Caco-2 (cell line): ENCODE measurements at regions not wholly inside any gene's neighbourhood (a gene's known extent, or its start where the extent isn't known, plus 50 kb on each side); places are given as distances from the start of the nearest gene placed in this dataset.
"Not testable (repeated sequence)": the region's sequence is repeated elsewhere in the genome, so short reads cannot be mapped to it uniquely, and the experiment has no call there.

Source experiments
- BruUV-seq: library from RNA; stranded (reverse); fragments of 400-500 nt; replicated peaks from 2 replicates; lab custom pipeline; 2021; lab: Mats Ljungman, UMichigan
- CTCF ChIA-PET: fragments of 300-600 bp; sonication (Branson Sonifier 250); formaldehyde crosslinking; loops from one replicate; lab custom pipeline; 2022; ENCODE audit warnings: antibody characterized with exemption; lab: Charles Lee
- POLR2A ChIA-PET: fragments of 300-600 bp; sonication (Branson Sonifier 250); formaldehyde crosslinking; loops from one replicate; lab custom pipeline; 2022; ENCODE audit warnings: antibody characterized with exemption; lab: Charles Lee
- DNase-seq, 2 experiments: peaks; one replicate each; pipeline versions ENCODE4 v3.0.0 to v3.0.0-alpha.2; 2020 to 2022
- H3K27me3 ChIP-seq: replicated peaks from 2 replicates; pipeline ENCODE4 v1.6.0; 2011; ENCODE audit warnings: low read length; ENCODE audit not compliant: control insufficient read depth, insufficient read depth
- H3K36me3 ChIP-seq: 2 replicates; pipeline ENCODE4 v1.5.1; 2011; ENCODE audit warnings: low read length; ENCODE audit not compliant: control insufficient read depth, insufficient read depth
- H3K4me1 ChIP-seq: fragments of 250-450 bp; sonication (Bioruptor Pico); 2 replicates; pipeline ENCODE4 v1.5.1; 2020; ENCODE audit warnings: mild to moderate bottlenecking
- H3K4me3 ChIP-seq: 2 replicates; pipeline ENCODE4 v1.5.1; 2011; ENCODE audit warnings: low read depth, mild to moderate bottlenecking, control low read depth, low read length
- H3K9me3 ChIP-seq: fragments of 250-450 bp; sonication (Bioruptor Pico); 2 replicates; pipeline ENCODE4 v1.5.1; 2020; ENCODE audit warnings: mild to moderate bottlenecking, moderate library complexity
- H3K27ac Mint-ChIP-seq: one replicate; pipeline ENCODE4 v1.8.0; 2022; ENCODE audit warnings: mixed read lengths; ENCODE audit not compliant: unreplicated experiment
- H3K27me3 Mint-ChIP-seq: one replicate; pipeline ENCODE4 v1.8.0; 2022; ENCODE audit warnings: mixed read lengths; ENCODE audit not compliant: insufficient read depth, unreplicated experiment
- H3K36me3 Mint-ChIP-seq: one replicate; pipeline ENCODE4 v1.8.0; 2022; ENCODE audit warnings: mild to moderate bottlenecking, mixed read lengths; ENCODE audit not compliant: insufficient read depth, unreplicated experiment
- H3K4me1 Mint-ChIP-seq: one replicate; pipeline ENCODE4 v1.8.0; 2022; ENCODE audit warnings: low read depth, mixed read lengths; ENCODE audit not compliant: unreplicated experiment
- H3K4me3 Mint-ChIP-seq: one replicate; pipeline ENCODE4 v1.8.0; 2022; ENCODE audit warnings: mild to moderate bottlenecking, moderate library complexity, mixed read lengths; ENCODE audit not compliant: unreplicated experiment
- H3K9me3 Mint-ChIP-seq: one replicate; pipeline ENCODE4 v1.8.0; 2022; ENCODE audit warnings: mixed read lengths; ENCODE audit not compliant: unreplicated experiment
- intact Hi-C: fragments of 100-400 bp; cut with micrococcal nuclease; formaldehyde crosslinking; loops from one replicate; pipeline ENCODE4 v1.10.0; 2022; ENCODE audit not compliant: unreplicated experiment
- TF ChIP-seq, protein P1 (sequence below), 2 experiments: fragments of 200-600 bp in 1 of 2; IDR thresholded peaks; 1 replicate in 1 of 2; 2 replicates in 1 of 2; pipeline versions ENCODE4 v1.5.1 to v1.8.0; 2011 to 2022; ENCODE audit warnings: antibody characterized with exemption in 1 of 2, control low read depth in 1 of 2, inconsistent platforms in 1 of 2, low read depth in 1 of 2, low read length in 1 of 2, mild to moderate bottlenecking in 1 of 2, moderate library complexity in 1 of 2; ENCODE audit not compliant: insufficient read depth in 1 of 2, severe bottlenecking in 1 of 2, unreplicated experiment in 1 of 2

DNA sequence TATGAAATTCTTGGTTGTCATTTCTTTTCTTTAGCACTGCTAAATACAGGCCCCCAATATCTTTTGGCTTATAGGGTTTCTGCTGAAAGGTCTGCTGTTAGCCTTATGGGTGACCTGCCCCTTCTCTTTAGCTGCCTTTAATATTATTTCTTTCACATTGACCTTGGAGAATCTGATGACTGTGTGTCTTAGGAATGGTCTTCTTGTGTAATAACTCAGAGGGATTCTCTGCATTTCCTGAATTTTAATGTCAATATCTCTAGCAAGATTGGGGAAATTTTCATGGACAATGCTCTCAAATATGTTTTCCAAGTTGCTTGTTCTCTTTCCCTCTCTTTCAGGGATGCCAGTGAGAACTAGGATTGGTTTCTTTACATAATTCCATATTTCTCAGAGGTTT lies 292.4 kb downstream of the SLC7A11 start:
- BruUV-seq = no TSS peak
- Histone ChIP-seq H3K4me3 (no peak overlapping the region), H3K4me1 (no peaks in the 10 kb centered on the region), H3K36me3 (no peaks in the 10 kb centered on the region), H3K27me3 (no peaks in the 10 kb centered on the region), H3K9me3 (no peaks in the 10 kb centered on the region)
- Mint-ChIP-seq H3K27me3 (peaks cover 6% of the 10 kb centered on the region), H3K4me3 (no peak overlapping the region), H3K4me1 (no peaks in the 10 kb centered on the region), H3K36me3 (no peaks in the 10 kb centered on the region), H3K9me3 (no peaks in the 10 kb centered on the region), H3K27ac (no peak overlapping the region)
- intact Hi-C loops = no loop called here
- TF ChIP-seq, protein P1, sequence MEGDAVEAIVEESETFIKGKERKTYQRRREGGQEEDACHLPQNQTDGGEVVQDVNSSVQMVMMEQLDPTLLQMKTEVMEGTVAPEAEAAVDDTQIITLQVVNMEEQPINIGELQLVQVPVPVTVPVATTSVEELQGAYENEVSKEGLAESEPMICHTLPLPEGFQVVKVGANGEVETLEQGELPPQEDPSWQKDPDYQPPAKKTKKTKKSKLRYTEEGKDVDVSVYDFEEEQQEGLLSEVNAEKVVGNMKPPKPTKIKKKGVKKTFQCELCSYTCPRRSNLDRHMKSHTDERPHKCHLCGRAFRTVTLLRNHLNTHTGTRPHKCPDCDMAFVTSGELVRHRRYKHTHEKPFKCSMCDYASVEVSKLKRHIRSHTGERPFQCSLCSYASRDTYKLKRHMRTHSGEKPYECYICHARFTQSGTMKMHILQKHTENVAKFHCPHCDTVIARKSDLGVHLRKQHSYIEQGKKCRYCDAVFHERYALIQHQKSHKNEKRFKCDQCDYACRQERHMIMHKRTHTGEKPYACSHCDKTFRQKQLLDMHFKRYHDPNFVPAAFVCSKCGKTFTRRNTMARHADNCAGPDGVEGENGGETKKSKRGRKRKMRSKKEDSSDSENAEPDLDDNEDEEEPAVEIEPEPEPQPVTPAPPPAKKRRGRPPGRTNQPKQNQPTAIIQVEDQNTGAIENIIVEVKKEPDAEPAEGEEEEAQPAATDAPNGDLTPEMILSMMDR (IDR thresholded peaks at IDR 0.05; ENCODE audit: insufficient read depth in 1 of 2, low read depth in 1 of 2, low read length in 1 of 2, severe bottlenecking in 1 of 2, unreplicated experiment in 1 of 2) = no peak
- no peak for DNase-seq
- ChIA-PET CTCF (no interaction called here), POLR2A (no interaction called here)

DNA sequence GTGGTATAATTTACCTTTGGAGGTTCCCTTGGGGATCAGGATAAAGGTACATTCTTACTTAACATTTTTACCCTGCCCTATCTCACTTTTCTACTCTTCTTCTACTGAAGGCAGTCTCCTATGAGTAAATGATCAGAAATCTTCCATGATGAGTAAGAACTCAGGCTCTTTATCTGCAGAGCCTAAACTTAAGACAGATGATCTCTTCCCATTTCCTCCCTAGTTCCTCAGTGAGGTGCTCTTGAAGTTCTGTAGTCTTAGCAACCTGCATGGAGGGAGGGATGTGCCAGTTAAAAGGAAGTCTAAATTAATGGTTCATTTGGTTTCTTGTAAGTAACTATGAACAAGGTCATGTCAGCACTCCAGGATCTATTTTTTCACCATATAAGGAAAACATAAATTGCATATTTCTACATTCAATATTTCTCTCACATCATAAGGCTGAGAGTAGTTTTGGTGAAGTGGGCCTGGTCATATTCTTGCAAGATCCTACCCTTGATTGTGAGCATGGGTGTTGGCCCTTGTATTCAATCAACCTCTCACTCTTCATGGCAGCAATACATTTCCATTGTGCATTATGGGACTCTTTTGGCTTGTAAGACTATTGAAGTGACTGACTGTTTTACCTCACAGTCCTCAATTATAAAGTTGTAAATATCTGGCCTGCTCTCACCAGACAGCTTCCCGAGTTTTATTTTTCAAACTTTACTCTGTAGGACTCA lies 295.5 kb downstream of the SLC7A11 start:
- intact Hi-C loops = no loop called here
- Histone ChIP-seq H3K27me3 (no peaks in the 10 kb centered on the region), H3K4me1 (no peaks in the 10 kb centered on the region), H3K9me3 (no peaks in the 10 kb centered on the region), H3K36me3 (no peaks in the 10 kb centered on the region), H3K4me3 (no peak overlapping the region)
- Mint-ChIP-seq H3K27me3 (no peaks in the 10 kb centered on the region), H3K36me3 (no peaks in the 10 kb centered on the region), H3K9me3 (no peaks in the 10 kb centered on the region), H3K4me3 (no peak overlapping the region), H3K27ac (no peak overlapping the region), H3K4me1 (no peaks in the 10 kb centered on the region)
- CTCF ChIA-PET = no interaction called here
- TF ChIP-seq, protein P1 (IDR thresholded peaks at IDR 0.05; ENCODE audit: insufficient read depth in 1 of 2, low read depth in 1 of 2, low read length in 1 of 2, severe bottlenecking in 1 of 2, unreplicated experiment in 1 of 2) = no peak
- POLR2A ChIA-PET = no interaction called here
- no peak for DNase-seq
- no TSS peak for BruUV-seq

DNA sequence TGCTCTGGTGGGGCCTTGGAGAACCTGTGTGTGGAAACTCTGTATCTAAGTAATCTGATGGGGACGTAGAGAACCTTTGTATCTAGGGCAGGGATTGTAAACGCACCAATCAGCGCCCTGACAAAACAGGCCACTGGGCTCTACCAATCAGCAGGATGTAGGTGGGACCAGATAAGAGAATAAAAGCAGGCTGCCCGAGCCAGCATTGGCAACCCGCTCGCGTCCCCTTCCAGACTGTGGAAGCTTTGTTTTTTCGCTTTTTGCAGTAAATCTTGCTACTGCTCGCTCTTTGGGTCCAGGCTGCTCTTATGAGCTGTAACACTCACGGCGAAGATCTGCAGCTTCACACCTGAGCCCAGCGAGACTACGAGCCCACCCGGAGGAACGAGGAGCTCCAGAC lies 299.3 kb downstream of the SLC7A11 start:
- H3K36me3 ChIP-seq, H3K36me3 Mint-ChIP-seq, CTCF ChIA-PET, H3K27me3 ChIP-seq, POLR2A ChIA-PET, H3K9me3 ChIP-seq, H3K4me3 Mint-ChIP-seq, H3K4me1 ChIP-seq, H3K4me3 ChIP-seq, intact Hi-C loops, DNase-seq, H3K27ac Mint-ChIP-seq, H3K9me3 Mint-ChIP-seq, H3K27me3 Mint-ChIP-seq, H3K4me1 Mint-ChIP-seq, BruUV-seq: not testable (repeated sequence)

DNA sequence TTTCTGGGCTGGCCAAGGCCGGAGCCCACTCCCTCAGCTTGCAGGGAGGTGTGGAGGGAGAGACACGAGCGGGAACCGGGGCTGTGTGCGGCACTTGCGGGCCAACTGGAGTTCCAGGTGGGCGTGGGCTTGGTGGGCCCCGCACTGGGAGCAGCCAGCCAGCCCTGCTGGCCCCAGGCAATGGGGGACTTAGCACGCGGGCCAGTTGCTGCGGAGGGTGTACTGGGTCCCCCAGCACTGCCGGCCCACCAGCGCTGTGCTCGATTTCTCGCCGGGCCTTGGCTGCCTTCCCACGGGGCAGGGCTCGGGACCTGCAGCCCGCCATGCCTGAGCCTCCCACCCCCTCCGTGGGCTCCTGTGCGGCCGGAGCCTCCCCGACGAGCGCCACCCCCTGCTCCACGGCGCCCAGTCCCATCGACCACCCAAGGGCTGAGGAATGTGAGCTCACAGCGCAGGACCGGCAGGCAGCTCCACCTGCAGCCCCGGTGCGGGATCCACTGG lies 300.1 kb downstream of the SLC7A11 start:
- H3K36me3 ChIP-seq, H3K9me3 Mint-ChIP-seq, H3K9me3 ChIP-seq, H3K4me1 ChIP-seq, H3K4me1 Mint-ChIP-seq, BruUV-seq, H3K27ac Mint-ChIP-seq, H3K4me3 Mint-ChIP-seq, H3K36me3 Mint-ChIP-seq, DNase-seq, H3K27me3 ChIP-seq, intact Hi-C loops, H3K27me3 Mint-ChIP-seq, CTCF ChIA-PET, POLR2A ChIA-PET, H3K4me3 ChIP-seq: not testable (repeated sequence)
